Calu3 (cell line): ENCODE measurements at regions not wholly inside any gene's neighbourhood (a gene's known extent, or its start where the extent isn't known, plus 50 kb on each side); places are given as distances from the start of the nearest gene placed in this dataset.

Experiments used
- BruUV-seq: library from RNA; stranded (reverse); fragments of 400-500 nt; replicated peaks from 2 replicates; lab custom pipeline; 2021; lab: Mats Ljungman, UMichigan
- CTCF ChIA-PET: fragments of 300-600 bp; sonication (Branson Sonifier 250); formaldehyde crosslinking; loops from one replicate; lab custom pipeline; 2022; ENCODE audit warnings: antibody characterized with exemption; lab: Charles Lee
- DNase-seq: peaks from one replicate; pipeline ENCODE4 v3.0.0; 2022
- H3K27ac Mint-ChIP-seq: one replicate; pipeline ENCODE4 v1.8.0; 2022; ENCODE audit warnings: mixed read lengths; ENCODE audit not compliant: unreplicated experiment
- H3K27me3 Mint-ChIP-seq: one replicate; pipeline ENCODE4 v1.8.0; 2022; ENCODE audit warnings: mixed read lengths; ENCODE audit not compliant: unreplicated experiment
- H3K36me3 Mint-ChIP-seq: one replicate; pipeline ENCODE4 v1.8.0; 2022; ENCODE audit warnings: mild to moderate bottlenecking, moderate library complexity, mixed read lengths; ENCODE audit not compliant: insufficient read depth, unreplicated experiment
- H3K4me1 Mint-ChIP-seq: one replicate; pipeline ENCODE4 v1.8.0; 2022; ENCODE audit warnings: mild to moderate bottlenecking, low read depth, mixed read lengths; ENCODE audit not compliant: unreplicated experiment
- H3K4me3 Mint-ChIP-seq: one replicate; pipeline ENCODE4 v1.8.0; 2022; ENCODE audit warnings: mild to moderate bottlenecking, low read depth, moderate library complexity, mixed read lengths; ENCODE audit not compliant: unreplicated experiment
- H3K9me3 Mint-ChIP-seq: one replicate; pipeline ENCODE4 v1.8.0; 2022; ENCODE audit warnings: low read depth, mixed read lengths; ENCODE audit not compliant: unreplicated experiment
- CTCF ChIP-seq: fragments of 200-600 bp; IDR thresholded peaks from one replicate; pipeline ENCODE4 v1.8.0; 2022; ENCODE audit warnings: antibody characterized with exemption; ENCODE audit not compliant: unreplicated experiment
- intact Hi-C: fragments of 100-400 bp; cut with micrococcal nuclease; formaldehyde crosslinking; loops from one replicate; pipeline ENCODE4 v1.10.0; 2022; ENCODE audit not compliant: unreplicated experiment

DNA sequence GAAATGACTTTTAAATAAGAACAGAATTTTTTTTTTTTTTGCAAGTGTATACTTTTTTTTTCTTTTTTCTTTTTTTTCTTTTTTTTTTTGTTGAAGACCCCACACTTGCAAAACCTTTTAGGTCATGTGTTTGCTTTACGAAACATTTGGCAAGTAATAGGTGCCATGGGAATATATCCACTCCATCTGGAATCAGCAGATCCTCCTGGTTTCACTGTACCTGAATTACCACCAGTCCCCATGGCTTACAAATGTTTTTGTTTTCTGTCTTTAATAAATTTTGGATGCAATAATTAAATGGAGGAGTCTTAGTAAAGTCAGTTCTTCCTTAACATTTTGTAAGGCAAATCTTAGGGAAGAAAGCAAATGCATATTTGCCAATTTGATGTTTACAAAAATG lies 559.7 kb upstream of the ZEB2 start:
- BruUV-seq, result no TSS peak
- no peak for TF ChIP-seq CTCF
- DNase-seq, result no peak
- Mint-ChIP-seq H3K9me3 (peaks cover 7% of the 10 kb centered on the region), H3K4me1 (no peaks in the 10 kb centered on the region), H3K27me3 (no peaks in the 10 kb centered on the region), H3K4me3 (no peak overlapping the region), H3K27ac (no peak overlapping the region), H3K36me3 (no peaks in the 10 kb centered on the region)
- intact Hi-C loops, result no loop called here
- CTCF ChIA-PET, result no interaction called here

GRCh38 chr2:145078923-145079322 lies 559.0 kb upstream of the ZEB2 start:
- H3K9me3 Mint-ChIP-seq, result peaks cover 7% of the 10 kb centered on the region
- intact Hi-C loops, result no loop called here
- CTCF ChIA-PET, result no interaction called here
- no TSS peak for BruUV-seq
- no peak for TF ChIP-seq CTCF
- no peaks in the 10 kb centered on the region for H3K36me3 Mint-ChIP-seq
- H3K4me1 Mint-ChIP-seq, result no peaks in the 10 kb centered on the region
- H3K4me3 Mint-ChIP-seq, result no peak overlapping the region
- H3K27me3 Mint-ChIP-seq, result no peaks in the 10 kb centered on the region
- DNase-seq, result no peak
- H3K27ac Mint-ChIP-seq, result no peak overlapping the region

GRCh38 chr2:145076085-145076484 lies 556.2 kb upstream of the ZEB2 start:
- CTCF ChIA-PET, result no interaction called here
- intact Hi-C loops, result no loop called here
- Mint-ChIP-seq H3K36me3 (no peaks in the 10 kb centered on the region), H3K27ac (no peak overlapping the region), H3K4me1 (no peaks in the 10 kb centered on the region), H3K27me3 (no peaks in the 10 kb centered on the region), H3K4me3 (no peak overlapping the region), H3K9me3 (peaks cover 7% of the 10 kb centered on the region)
- BruUV-seq, result no TSS peak
- DNase-seq, result no peak
- TF ChIP-seq CTCF, result no peak

- Mint-ChIP-seq H3K9me3 (peaks cover 7% of the 10 kb centered on the region), H3K36me3 (no peaks in the 10 kb centered on the region), H3K27ac (no peak overlapping the region), H3K27me3 (no peaks in the 10 kb centered on the region), H3K4me3 (no peak overlapping the region), H3K4me1 (no peaks in the 10 kb centered on the region)
- DNase-seq, result no peak
- BruUV-seq, result no TSS peak
- CTCF ChIA-PET, result no interaction called here
- intact Hi-C loops, result no loop called here
- no peak for TF ChIP-seq CTCF
These were observed 555.6 kb upstream of the ZEB2 start for GRCh38 chr2:145075454-145076062.
